Caco-2 (cell line): ENCODE measurements at regions not wholly inside any gene's neighbourhood (a gene's known extent, or its start where the extent isn't known, plus 50 kb on each side); places are given as distances from the start of the nearest gene placed in this dataset.

Source experiments
- BruUV-seq: library from RNA; stranded (reverse); fragments of 400-500 nt; replicated peaks from 2 replicates; lab custom pipeline; 2021; lab: Mats Ljungman, UMichigan
- CTCF ChIA-PET: fragments of 300-600 bp; sonication (Branson Sonifier 250); formaldehyde crosslinking; loops from one replicate; lab custom pipeline; 2022; ENCODE audit warnings: antibody characterized with exemption; lab: Charles Lee
- POLR2A ChIA-PET: fragments of 300-600 bp; sonication (Branson Sonifier 250); formaldehyde crosslinking; loops from one replicate; lab custom pipeline; 2022; ENCODE audit warnings: antibody characterized with exemption; lab: Charles Lee
- DNase-seq, 2 experiments: peaks; one replicate each; pipeline versions ENCODE4 v3.0.0 to v3.0.0-alpha.2; 2020 to 2022
- H3K27me3 ChIP-seq: replicated peaks from 2 replicates; pipeline ENCODE4 v1.6.0; 2011; ENCODE audit warnings: low read length; ENCODE audit not compliant: control insufficient read depth, insufficient read depth
- H3K36me3 ChIP-seq: 2 replicates; pipeline ENCODE4 v1.5.1; 2011; ENCODE audit warnings: low read length; ENCODE audit not compliant: control insufficient read depth, insufficient read depth
- H3K4me1 ChIP-seq: fragments of 250-450 bp; sonication (Bioruptor Pico); 2 replicates; pipeline ENCODE4 v1.5.1; 2020; ENCODE audit warnings: mild to moderate bottlenecking
- H3K4me3 ChIP-seq: 2 replicates; pipeline ENCODE4 v1.5.1; 2011; ENCODE audit warnings: low read depth, mild to moderate bottlenecking, control low read depth, low read length
- H3K9me3 ChIP-seq: fragments of 250-450 bp; sonication (Bioruptor Pico); 2 replicates; pipeline ENCODE4 v1.5.1; 2020; ENCODE audit warnings: mild to moderate bottlenecking, moderate library complexity
- H3K27ac Mint-ChIP-seq: one replicate; pipeline ENCODE4 v1.8.0; 2022; ENCODE audit warnings: mixed read lengths; ENCODE audit not compliant: unreplicated experiment
- H3K27me3 Mint-ChIP-seq: one replicate; pipeline ENCODE4 v1.8.0; 2022; ENCODE audit warnings: mixed read lengths; ENCODE audit not compliant: insufficient read depth, unreplicated experiment
- H3K36me3 Mint-ChIP-seq: one replicate; pipeline ENCODE4 v1.8.0; 2022; ENCODE audit warnings: mild to moderate bottlenecking, mixed read lengths; ENCODE audit not compliant: insufficient read depth, unreplicated experiment
- H3K4me1 Mint-ChIP-seq: one replicate; pipeline ENCODE4 v1.8.0; 2022; ENCODE audit warnings: low read depth, mixed read lengths; ENCODE audit not compliant: unreplicated experiment
- H3K4me3 Mint-ChIP-seq: one replicate; pipeline ENCODE4 v1.8.0; 2022; ENCODE audit warnings: mild to moderate bottlenecking, moderate library complexity, mixed read lengths; ENCODE audit not compliant: unreplicated experiment
- H3K9me3 Mint-ChIP-seq: one replicate; pipeline ENCODE4 v1.8.0; 2022; ENCODE audit warnings: mixed read lengths; ENCODE audit not compliant: unreplicated experiment
- intact Hi-C: fragments of 100-400 bp; cut with micrococcal nuclease; formaldehyde crosslinking; loops from one replicate; pipeline ENCODE4 v1.10.0; 2022; ENCODE audit not compliant: unreplicated experiment
- TF ChIP-seq, protein P1 (sequence below), 2 experiments: fragments of 200-600 bp in 1 of 2; IDR thresholded peaks; 1 replicate in 1 of 2; 2 replicates in 1 of 2; pipeline versions ENCODE4 v1.5.1 to v1.8.0; 2011 to 2022; ENCODE audit warnings: antibody characterized with exemption in 1 of 2, control low read depth in 1 of 2, inconsistent platforms in 1 of 2, low read depth in 1 of 2, low read length in 1 of 2, mild to moderate bottlenecking in 1 of 2, moderate library complexity in 1 of 2; ENCODE audit not compliant: insufficient read depth in 1 of 2, severe bottlenecking in 1 of 2, unreplicated experiment in 1 of 2

GRCh38 chr6:94394822-94395221 lies 975.5 kb upstream of the EPHA7 start:
- no TSS peak for BruUV-seq
- no peak for DNase-seq
- ChIA-PET CTCF (no interaction called here), POLR2A (no interaction called here)
- TF ChIP-seq, protein P1, sequence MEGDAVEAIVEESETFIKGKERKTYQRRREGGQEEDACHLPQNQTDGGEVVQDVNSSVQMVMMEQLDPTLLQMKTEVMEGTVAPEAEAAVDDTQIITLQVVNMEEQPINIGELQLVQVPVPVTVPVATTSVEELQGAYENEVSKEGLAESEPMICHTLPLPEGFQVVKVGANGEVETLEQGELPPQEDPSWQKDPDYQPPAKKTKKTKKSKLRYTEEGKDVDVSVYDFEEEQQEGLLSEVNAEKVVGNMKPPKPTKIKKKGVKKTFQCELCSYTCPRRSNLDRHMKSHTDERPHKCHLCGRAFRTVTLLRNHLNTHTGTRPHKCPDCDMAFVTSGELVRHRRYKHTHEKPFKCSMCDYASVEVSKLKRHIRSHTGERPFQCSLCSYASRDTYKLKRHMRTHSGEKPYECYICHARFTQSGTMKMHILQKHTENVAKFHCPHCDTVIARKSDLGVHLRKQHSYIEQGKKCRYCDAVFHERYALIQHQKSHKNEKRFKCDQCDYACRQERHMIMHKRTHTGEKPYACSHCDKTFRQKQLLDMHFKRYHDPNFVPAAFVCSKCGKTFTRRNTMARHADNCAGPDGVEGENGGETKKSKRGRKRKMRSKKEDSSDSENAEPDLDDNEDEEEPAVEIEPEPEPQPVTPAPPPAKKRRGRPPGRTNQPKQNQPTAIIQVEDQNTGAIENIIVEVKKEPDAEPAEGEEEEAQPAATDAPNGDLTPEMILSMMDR (IDR thresholded peaks at IDR 0.05; ENCODE audit: insufficient read depth in 1 of 2, low read depth in 1 of 2, low read length in 1 of 2, severe bottlenecking in 1 of 2, unreplicated experiment in 1 of 2): no peak
- Histone ChIP-seq H3K27me3 (no peaks in the 10 kb centered on the region), H3K9me3 (no peaks in the 10 kb centered on the region), H3K4me1 (no peaks in the 10 kb centered on the region), H3K4me3 (no peak overlapping the region), H3K36me3 (no peaks in the 10 kb centered on the region)
- no peaks in the 10 kb centered on the region for H3K4me1 Mint-ChIP-seq
- no peak overlapping the region for H3K27ac Mint-ChIP-seq
- H3K36me3 Mint-ChIP-seq: no peaks in the 10 kb centered on the region
- H3K27me3 Mint-ChIP-seq: no peaks in the 10 kb centered on the region
- intact Hi-C loops: no loop called here
- H3K9me3 Mint-ChIP-seq: no peaks in the 10 kb centered on the region
- no peak overlapping the region for H3K4me3 Mint-ChIP-seq

DNA sequence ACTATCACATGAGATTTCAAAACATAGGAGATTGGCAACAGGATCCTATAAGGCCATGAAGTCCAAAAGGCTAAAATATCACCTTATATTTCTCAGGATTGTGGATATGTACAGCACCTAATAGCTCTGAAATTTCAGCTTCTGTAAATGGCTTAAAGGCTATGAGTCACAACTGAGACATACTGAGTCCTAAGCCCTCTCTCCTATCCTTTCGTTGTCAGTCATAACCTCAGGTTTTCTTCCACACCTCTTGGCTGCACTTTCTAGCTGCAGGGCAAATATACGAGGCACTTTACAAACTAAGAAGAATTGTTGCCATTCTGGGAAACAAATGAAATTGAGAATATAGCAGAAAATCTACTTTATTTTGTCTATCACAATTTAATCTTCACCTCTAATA lies 969.9 kb upstream of the EPHA7 start:
- ChIA-PET POLR2A (no interaction called here), CTCF (no interaction called here)
- Mint-ChIP-seq H3K36me3 (no peaks in the 10 kb centered on the region), H3K27ac (no peak overlapping the region), H3K4me3 (no peak overlapping the region), H3K9me3 (no peaks in the 10 kb centered on the region), H3K27me3 (no peaks in the 10 kb centered on the region), H3K4me1 (no peaks in the 10 kb centered on the region)
- no peak overlapping the region for H3K4me3 ChIP-seq
- no peak for DNase-seq
- H3K27me3 ChIP-seq: no peaks in the 10 kb centered on the region
- intact Hi-C loops: no loop called here
- H3K4me1 ChIP-seq: no peaks in the 10 kb centered on the region
- no TSS peak for BruUV-seq
- no peaks in the 10 kb centered on the region for H3K9me3 ChIP-seq
- H3K36me3 ChIP-seq: no peaks in the 10 kb centered on the region
- TF ChIP-seq, protein P1 (IDR thresholded peaks at IDR 0.05; ENCODE audit: insufficient read depth in 1 of 2, low read depth in 1 of 2, low read length in 1 of 2, severe bottlenecking in 1 of 2, unreplicated experiment in 1 of 2): no peak

- Mint-ChIP-seq H3K36me3 (no peaks in the 10 kb centered on the region), H3K4me3 (no peak overlapping the region), H3K9me3 (no peaks in the 10 kb centered on the region), H3K4me1 (no peaks in the 10 kb centered on the region), H3K27ac (no peak overlapping the region), H3K27me3 (no peaks in the 10 kb centered on the region)
- no peak for DNase-seq
- no peaks in the 10 kb centered on the region for H3K36me3 ChIP-seq
- ChIA-PET CTCF (no interaction called here), POLR2A (no interaction called here)
- H3K4me1 ChIP-seq: no peaks in the 10 kb centered on the region
- no peaks in the 10 kb centered on the region for H3K27me3 ChIP-seq
- no peaks in the 10 kb centered on the region for H3K9me3 ChIP-seq
- no TSS peak for BruUV-seq
- H3K4me3 ChIP-seq: no peak overlapping the region
- intact Hi-C loops: no loop called here
- TF ChIP-seq, protein P1 (IDR thresholded peaks at IDR 0.05; ENCODE audit: insufficient read depth in 1 of 2, low read depth in 1 of 2, low read length in 1 of 2, severe bottlenecking in 1 of 2, unreplicated experiment in 1 of 2): no peak
These were observed 958.5 kb upstream of the EPHA7 start for GRCh38 chr6:94377835-94378234.
